HFF-Myc (cell line): ENCODE measurements at regions not wholly inside any gene's neighbourhood (a gene's known extent, or its start where the extent isn't known, plus 50 kb on each side); places are given as distances from the start of the nearest gene placed in this dataset.

ENCODE experiments used
- DNase-seq: peaks from one replicate; pipeline ENCODE4 v3.0.0-alpha.2; 2011; ENCODE audit warnings: low read depth; ENCODE audit errors: extremely low read depth
- H3K4me3 ChIP-seq: replicated peaks from 2 replicates; pipeline ENCODE4 v1.5.1; 2011; ENCODE audit warnings: low read depth, mild to moderate bottlenecking, control low read depth, low read length
- TF ChIP-seq, protein P1 (sequence below): IDR thresholded peaks from 2 replicates; pipeline ENCODE4 v1.5.1; 2012; ENCODE audit warnings: mild to moderate bottlenecking, low read depth, low read length, control low read depth; ENCODE audit errors: missing control alignments

DNA sequence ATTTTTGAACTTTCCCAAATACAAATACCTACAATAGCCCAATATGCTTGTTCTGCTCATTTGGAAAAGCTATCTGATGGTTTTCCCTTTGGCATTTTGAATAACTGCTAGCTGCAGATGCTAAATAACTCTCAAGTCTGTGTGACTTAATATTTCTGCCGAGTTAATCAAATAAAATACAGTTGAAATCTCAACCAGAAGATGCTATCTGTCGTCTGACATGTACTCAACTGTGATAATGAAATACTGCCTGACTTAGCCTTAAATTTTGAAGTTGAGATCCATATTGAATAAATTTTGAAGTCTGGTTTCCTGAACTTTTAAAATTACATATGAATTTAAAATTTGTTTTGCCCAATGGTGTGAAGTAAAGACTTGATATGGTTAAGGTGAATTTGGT, 204.4 kb upstream of the MEX3C start:
- TF ChIP-seq, protein P1, sequence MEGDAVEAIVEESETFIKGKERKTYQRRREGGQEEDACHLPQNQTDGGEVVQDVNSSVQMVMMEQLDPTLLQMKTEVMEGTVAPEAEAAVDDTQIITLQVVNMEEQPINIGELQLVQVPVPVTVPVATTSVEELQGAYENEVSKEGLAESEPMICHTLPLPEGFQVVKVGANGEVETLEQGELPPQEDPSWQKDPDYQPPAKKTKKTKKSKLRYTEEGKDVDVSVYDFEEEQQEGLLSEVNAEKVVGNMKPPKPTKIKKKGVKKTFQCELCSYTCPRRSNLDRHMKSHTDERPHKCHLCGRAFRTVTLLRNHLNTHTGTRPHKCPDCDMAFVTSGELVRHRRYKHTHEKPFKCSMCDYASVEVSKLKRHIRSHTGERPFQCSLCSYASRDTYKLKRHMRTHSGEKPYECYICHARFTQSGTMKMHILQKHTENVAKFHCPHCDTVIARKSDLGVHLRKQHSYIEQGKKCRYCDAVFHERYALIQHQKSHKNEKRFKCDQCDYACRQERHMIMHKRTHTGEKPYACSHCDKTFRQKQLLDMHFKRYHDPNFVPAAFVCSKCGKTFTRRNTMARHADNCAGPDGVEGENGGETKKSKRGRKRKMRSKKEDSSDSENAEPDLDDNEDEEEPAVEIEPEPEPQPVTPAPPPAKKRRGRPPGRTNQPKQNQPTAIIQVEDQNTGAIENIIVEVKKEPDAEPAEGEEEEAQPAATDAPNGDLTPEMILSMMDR, result no peak
- DNase-seq, result no peak
- no peak overlapping the region for H3K4me3 ChIP-seq

DNA sequence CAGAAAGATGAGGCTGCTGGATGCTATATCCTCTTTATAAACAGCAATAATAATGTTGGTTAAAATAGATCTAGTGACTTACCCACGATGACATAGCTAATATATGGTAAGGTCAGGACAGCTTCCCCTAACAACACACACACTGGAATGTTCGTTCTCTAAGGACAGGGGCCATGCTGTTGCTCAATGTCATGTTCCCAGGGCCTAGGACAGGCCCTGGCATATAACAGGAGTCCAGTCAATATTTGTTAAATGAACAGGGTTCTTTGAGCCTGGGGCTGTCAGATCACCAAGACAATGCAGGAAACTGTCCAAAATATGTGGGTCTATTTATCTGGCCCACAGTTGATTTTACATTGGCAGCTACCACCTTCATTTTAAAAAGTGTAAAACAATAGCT, 207.1 kb upstream of the MEX3C start:
- DNase-seq, result no peak
- H3K4me3 ChIP-seq, result no peak overlapping the region
- TF ChIP-seq, protein P1, result no peak

DNA sequence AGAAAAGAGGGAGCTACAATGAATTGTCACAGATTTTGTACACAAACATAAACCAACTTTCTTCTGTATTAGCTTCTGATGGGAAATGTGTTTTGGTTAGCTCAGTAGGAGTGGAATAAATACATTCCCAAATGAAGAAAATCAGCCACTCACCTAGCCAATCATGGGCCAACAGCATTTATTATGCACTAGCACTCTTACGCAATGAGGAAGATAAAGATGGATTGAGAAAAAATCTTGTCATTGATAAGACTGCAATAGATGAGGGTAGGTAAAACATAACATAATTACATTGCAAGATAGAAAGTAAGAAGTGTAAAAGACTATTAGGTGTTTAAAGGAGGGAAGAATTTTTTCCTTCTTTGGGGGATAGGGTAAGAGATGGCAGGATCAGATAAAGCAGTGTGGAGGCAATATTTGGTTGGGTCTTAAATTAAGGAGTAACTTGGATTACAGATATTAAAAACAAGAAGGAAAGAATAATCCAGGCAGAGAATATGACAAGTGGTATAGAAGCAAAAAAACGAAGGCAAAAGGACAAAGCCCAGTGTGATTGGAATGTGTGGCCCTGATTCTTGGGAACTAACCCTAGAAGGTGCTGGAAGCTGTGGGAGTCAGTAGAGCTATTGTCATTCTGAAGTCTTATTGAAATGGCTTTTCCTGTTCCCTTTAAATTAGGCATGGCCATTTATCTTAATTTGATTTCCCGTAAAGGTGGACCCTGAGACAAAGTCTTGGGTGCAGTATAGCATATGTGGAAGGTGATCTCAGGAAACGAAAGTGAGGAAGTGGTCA, 208.4 kb upstream of the MEX3C start:
- DNase-seq, result no peak
- no peak overlapping the region for H3K4me3 ChIP-seq
- TF ChIP-seq, protein P1, result no peak

DNA sequence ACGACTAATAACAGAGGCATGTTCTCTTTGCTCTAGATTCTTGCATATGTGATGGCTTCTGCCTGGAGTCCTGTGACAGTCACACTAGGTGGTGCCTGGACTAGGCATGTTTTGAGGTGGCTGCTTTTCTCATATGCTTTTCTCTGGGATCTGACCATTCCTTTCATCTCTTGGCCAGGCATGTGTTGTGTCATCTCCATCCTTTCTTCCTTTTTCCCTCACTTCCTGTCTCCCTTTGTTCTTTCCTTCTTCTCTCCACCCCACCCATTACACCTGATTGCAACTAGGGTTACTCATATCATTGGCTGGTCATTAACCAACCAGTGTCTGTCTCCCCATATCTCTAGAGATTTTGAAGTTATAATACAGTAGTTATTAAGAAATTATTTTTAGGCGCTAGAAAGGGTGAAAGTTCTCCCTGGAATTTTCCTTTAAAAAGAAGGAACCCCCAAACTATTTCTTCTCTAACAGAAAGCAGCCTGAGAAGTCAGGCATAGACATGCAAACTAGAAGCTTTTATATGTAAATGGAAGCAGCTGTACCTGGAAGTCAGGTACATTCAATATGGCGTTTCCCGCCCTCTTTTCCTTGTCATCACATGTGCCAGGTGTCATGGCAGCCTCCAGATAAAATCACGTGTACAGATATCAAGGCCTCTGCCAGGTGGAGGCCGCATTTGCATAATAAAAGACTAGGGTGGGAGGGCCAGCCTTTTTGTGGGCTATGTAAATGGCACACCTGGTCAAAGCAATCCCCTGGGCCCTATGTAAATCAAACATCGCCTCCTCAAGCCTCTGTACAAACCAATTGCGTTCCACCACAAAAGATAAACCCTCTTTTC, 220.4 kb upstream of the MEX3C start:
- TF ChIP-seq, protein P1, result no peak
- no peak overlapping the region for H3K4me3 ChIP-seq
- DNase-seq, result no peak

DNA sequence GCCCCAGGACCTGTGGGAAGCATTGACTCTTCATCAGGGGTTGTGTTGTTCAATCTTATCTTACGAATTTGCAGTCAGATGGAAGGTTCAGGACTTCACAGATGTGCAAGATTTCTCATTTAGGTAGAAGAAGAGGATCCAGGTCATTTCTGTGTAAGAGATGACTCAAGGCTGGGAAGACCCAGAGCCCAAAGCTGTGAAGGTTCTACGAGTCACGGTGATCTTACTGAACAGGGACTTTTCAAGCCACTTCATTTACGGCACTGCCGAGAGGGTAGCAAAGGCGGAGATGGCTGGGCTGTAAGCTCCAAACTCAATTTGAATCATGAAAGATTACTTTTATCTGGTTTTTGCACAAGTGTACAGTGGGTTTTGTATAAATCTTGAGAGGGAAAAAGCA, 228.0 kb upstream of the MEX3C start:
- TF ChIP-seq, protein P1, result no peak
- no peak overlapping the region for H3K4me3 ChIP-seq
- no peak for DNase-seq

DNA sequence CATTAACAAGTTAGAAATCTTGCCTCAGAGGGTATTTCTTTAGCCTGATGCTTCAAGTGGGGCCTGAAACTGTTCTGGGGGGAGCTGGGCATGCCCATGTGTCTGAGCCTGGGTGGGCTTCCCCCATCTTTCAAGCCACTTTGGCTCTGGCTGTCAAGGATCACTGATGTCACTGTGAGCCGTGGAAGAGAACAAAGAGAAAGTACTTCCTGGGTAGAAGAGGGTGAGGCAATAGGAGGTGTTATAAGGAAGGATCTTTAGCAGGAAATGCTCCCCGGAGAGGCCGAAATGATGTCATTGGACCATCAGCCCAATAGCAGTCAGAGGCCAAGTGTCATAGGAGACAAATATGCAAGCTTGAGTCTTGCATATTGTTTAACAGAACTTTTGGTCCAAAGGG, 228.4 kb upstream of the MEX3C start:
- no peak for DNase-seq
- TF ChIP-seq, protein P1, result no peak
- no peak overlapping the region for H3K4me3 ChIP-seq
